ENCODE measurements at regions not wholly inside any gene's neighbourhood (a gene's known extent, or its start where the extent isn't known, plus 50 kb on each side); places are given as distances from the start of the nearest gene placed in this dataset.
"Not testable (repeated sequence)": the region's sequence is repeated elsewhere in the genome, so short reads cannot be mapped to it uniquely, and the experiment has no call there.

DNA sequence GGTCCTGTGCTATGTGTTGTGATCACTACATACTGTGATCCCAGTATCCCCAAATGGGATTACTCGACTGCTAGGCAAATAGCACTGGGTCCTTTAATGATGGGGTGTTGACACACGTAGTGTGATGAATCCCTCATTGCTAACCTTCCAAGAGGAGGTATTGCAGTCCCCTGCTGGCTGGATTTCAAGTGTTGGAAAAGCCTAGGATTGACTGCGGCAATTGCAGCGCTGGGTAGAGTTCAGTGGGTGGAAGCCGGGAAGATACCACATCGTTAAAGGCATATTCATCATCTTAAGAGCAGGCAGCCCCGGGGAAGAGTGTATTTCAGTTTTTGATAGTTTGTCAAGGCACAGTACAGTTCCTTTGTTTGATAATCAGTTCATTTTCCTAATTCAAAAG is 159.9 kb downstream of the TRIML1 start:
- DNase-seq (ENCODE audit: low spot score in 2 of 2), result no peak
- in situ Hi-C loops (cut with MboI; ENCODE audit: low sequenced_read_pairs), result no loop called here
- no peaks in the 10 kb centered on the region for H3K27me3 ChIP-seq (ENCODE audit: low read depth)
- no peaks in the 10 kb centered on the region; the same call in 1 of the 2 replicates for H3K9me3 ChIP-seq
- no peaks in the 10 kb centered on the region for H3K36me3 ChIP-seq (replicated peaks)
- H3K4me1 ChIP-seq, result no peaks in the 10 kb centered on the region
- no peak overlapping the region for H3K4me3 ChIP-seq

DNA sequence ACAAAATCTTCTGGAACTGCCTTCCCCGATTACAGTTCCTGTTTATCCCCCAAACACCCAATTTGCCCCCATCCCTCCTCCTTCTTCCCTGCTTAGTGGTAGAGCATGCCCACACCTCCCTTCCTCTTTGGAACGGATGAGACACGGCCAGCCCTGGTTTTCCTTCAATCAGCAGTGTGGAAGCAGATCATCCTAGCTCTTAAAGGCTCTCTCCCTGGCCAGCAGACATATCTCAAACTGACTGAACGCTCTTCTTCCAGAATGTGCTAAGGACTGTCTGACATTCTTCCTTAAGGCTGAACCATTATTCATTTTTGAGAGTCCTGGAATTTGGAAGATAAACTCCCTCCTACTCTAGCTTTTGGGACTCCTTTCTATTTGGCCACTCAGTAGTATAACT is 161.1 kb downstream of the TRIML1 start:
- no peaks in the 10 kb centered on the region; the same call in 1 of the 2 replicates for H3K9me3 ChIP-seq
- no peak for DNase-seq (ENCODE audit: low spot score in 2 of 2)
- no peaks in the 10 kb centered on the region for H3K36me3 ChIP-seq (replicated peaks)
- in situ Hi-C loops (cut with MboI; ENCODE audit: low sequenced_read_pairs), result no loop called here
- H3K4me3 ChIP-seq, result no peak overlapping the region
- H3K4me1 ChIP-seq, result no peaks in the 10 kb centered on the region
- no peaks in the 10 kb centered on the region for H3K27me3 ChIP-seq (ENCODE audit: low read depth)

DNA sequence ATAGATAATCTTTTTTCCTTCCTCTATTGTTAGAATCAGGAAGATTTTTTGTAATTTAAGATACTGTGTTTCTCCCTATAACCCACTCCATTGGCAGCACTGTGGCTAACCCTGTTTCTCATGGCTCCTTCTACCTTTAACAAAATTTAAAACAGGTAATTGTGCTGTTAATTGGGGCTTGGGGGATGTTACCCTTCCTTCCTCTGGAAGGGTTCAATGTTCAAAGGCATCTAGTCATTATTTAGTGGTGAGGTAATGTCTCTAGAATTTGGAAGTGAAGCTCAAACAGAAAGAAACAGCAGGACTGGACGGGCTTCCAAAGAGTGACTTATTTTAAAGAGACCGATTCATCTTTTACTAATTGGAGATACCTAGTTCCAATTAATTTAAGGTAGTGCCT is 166.4 kb downstream of the TRIML1 start:
- in situ Hi-C loops (cut with MboI; ENCODE audit: low sequenced_read_pairs), result no loop called here
- Histone ChIP-seq H3K4me3 (no peak overlapping the region), H3K36me3 (replicated peaks) (no peaks in the 10 kb centered on the region), H3K4me1 (no peaks in the 10 kb centered on the region), H3K27me3 (ENCODE audit: low read depth) (no peaks in the 10 kb centered on the region), H3K9me3 (no peaks in the 10 kb centered on the region; the same call in 1 of the 2 replicates)
- no peak for DNase-seq (ENCODE audit: low spot score in 2 of 2)

DNA sequence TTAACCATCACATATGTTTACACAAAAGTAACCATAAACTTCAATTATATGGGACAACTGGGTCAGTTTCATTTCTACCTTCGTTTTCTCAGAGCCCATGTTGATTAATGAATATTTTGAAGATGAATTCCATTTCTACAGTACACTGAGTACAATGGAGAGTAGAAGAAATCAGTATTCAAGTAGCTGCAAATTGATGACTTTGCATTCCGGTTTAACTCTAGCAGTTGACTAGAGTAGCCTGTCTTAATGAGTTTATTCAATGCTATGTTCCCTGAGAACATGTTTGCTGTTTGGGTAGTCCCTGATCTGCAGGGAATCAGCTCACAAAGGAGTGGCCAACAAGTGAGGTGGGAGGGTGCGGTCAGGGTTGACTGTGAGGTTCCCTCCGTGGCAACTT is 168.3 kb downstream of the TRIML1 start:
- Histone ChIP-seq H3K27me3 (ENCODE audit: low read depth) (no peaks in the 10 kb centered on the region), H3K36me3 (replicated peaks) (no peaks in the 10 kb centered on the region), H3K4me1 (no peaks in the 10 kb centered on the region), H3K9me3 (no peaks in the 10 kb centered on the region), H3K4me3 (no peak overlapping the region)
- in situ Hi-C loops (cut with MboI; ENCODE audit: low sequenced_read_pairs), result no loop called here
- DNase-seq (ENCODE audit: low spot score in 2 of 2), result no peak

DNA sequence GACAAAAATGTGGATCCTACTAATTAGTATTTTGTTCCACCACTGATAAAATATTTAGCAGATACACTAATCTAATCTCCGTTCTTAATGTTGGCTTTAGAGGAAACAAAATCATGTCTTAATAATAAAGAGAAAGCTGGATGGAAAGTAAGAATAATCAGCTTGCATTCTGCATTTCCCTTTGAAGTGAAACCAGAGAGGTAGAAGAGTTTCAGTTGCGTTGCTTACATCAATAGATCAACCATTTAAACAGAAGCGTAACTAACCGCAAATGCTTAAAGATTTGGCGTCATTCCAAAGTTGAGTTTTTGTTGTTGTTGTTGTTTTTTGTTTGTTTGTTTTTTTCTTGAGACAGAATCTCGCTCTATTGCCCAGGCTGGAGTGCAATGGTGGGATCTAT is 168.9 kb downstream of the TRIML1 start:
- Histone ChIP-seq H3K4me1 (no peaks in the 10 kb centered on the region), H3K27me3 (ENCODE audit: low read depth) (no peaks in the 10 kb centered on the region), H3K9me3 (no peaks in the 10 kb centered on the region), H3K4me3 (no peak overlapping the region), H3K36me3 (replicated peaks) (no peaks in the 10 kb centered on the region)
- in situ Hi-C loops (cut with MboI; ENCODE audit: low sequenced_read_pairs), result no loop called here
- DNase-seq (ENCODE audit: low spot score in 2 of 2), result no peak

DNA sequence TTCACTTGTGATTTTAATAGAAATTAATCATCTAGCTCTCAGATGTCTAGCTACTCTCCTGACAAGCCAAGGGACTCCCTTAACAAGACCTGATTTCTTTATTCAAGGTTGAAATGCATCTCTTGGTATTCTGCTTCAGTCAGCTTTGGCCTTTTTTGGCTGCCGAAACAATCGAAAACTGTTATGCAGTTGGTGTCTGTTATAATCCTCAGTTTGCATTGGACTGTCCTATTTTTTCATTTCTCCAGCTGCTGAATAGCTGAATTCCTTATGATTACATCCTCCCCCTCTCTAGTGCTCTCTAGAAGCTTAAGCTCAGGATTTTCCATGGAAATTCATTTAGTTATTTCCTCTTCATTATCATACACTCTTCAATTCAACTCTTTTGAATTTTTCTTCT is 177.2 kb downstream of the TRIML1 start:
- H3K4me1 ChIP-seq, result no peaks in the 10 kb centered on the region

DNA sequence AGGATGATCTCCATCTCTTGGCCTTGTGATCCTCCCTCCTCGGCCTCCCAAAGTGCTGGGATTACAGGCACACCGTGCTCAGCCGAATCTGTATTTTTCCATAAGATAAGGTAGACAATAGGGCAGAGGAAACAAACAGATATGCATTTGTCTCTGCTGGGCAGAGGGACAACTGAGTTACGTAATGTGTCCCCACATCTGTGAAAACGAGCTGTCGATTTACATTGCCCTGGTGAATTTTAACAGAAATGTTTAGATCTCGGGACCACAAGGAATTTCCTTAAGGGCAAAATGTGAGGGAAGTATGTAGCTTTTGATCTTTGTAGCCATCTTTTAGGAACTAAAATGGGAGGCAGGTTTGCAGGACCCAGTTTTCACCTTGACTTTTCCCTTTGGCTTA is 189.7 kb downstream of the TRIML1 start:
- Histone ChIP-seq H3K4me3 (no peak overlapping the region), H3K36me3 (replicated peaks) (no peaks in the 10 kb centered on the region), H3K4me1 (no peaks in the 10 kb centered on the region), H3K27me3 (ENCODE audit: low read depth) (no peaks in the 10 kb centered on the region), H3K9me3 (no peaks in the 10 kb centered on the region)
- no peak for DNase-seq (ENCODE audit: low spot score in 2 of 2)
- in situ Hi-C loops (cut with MboI; ENCODE audit: low sequenced_read_pairs), result no loop called here

More for the DNA sequence above, 177.2 kb downstream of the TRIML1 start:
- Histone ChIP-seq H3K36me3 (replicated peaks) (no peaks in the 10 kb centered on the region), H3K9me3 (no peaks in the 10 kb centered on the region), H3K4me3 (no peak overlapping the region), H3K27me3 (ENCODE audit: low read depth) (no peaks in the 10 kb centered on the region)
- in situ Hi-C loops (cut with MboI; ENCODE audit: low sequenced_read_pairs), result no loop called here
- DNase-seq (ENCODE audit: low spot score in 2 of 2), result no peak

DNA sequence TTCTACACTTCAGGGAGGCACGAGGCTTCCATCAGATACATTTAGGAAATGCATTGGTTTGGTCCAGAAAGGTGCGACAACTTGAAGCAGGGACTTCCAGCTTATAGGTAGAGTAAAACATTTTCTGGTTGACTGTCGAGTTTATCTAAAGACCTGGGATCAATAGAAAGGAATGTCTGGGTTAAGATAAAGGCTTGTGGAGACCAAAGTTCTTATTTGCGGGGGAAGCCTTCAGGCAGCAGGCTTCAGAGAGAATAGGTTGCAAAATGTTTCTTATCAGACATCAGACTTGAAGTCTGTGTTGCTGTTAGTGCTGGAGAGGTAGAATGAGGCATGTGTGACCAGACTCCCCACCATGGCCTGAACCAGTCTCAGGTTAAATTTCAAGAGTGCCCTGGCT is 190.3 kb downstream of the TRIML1 start:
- Histone ChIP-seq H3K27me3 (ENCODE audit: low read depth) (no peaks in the 10 kb centered on the region), H3K9me3 (no peaks in the 10 kb centered on the region), H3K4me3 (no peak overlapping the region), H3K36me3 (replicated peaks) (no peaks in the 10 kb centered on the region), H3K4me1 (no peaks in the 10 kb centered on the region)
- in situ Hi-C loops (cut with MboI; ENCODE audit: low sequenced_read_pairs), result no loop called here
- no peak for DNase-seq (ENCODE audit: low spot score in 2 of 2)

DNA sequence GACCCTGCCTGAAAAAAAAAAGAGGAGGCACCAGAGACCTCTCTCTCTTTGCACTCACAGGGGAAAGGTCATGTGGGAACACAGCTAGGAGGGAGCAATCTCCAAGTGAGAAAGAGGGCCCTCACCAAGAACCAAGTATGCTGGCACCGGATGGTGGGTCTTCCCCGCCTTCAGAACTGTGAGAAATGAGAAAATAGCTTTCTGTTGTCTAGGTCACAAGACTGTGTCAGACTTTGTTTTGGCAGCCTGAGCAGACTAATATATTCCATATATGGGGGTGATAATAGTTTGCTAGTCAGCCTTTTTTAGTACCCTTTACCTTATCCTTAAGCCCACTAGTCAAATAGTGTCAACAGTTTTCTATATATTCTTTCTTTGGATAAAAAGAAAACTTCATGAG is 193.0 kb downstream of the TRIML1 start:
- H3K9me3 ChIP-seq, result no peaks in the 10 kb centered on the region
- H3K4me1 ChIP-seq, result no peaks in the 10 kb centered on the region
- no peak for DNase-seq (ENCODE audit: low spot score in 2 of 2)
- in situ Hi-C loops (cut with MboI; ENCODE audit: low sequenced_read_pairs), result no loop called here
- H3K36me3 ChIP-seq (replicated peaks), result no peaks in the 10 kb centered on the region
- no peaks in the 10 kb centered on the region for H3K27me3 ChIP-seq (ENCODE audit: low read depth)
- H3K4me3 ChIP-seq, result no peak overlapping the region

DNA sequence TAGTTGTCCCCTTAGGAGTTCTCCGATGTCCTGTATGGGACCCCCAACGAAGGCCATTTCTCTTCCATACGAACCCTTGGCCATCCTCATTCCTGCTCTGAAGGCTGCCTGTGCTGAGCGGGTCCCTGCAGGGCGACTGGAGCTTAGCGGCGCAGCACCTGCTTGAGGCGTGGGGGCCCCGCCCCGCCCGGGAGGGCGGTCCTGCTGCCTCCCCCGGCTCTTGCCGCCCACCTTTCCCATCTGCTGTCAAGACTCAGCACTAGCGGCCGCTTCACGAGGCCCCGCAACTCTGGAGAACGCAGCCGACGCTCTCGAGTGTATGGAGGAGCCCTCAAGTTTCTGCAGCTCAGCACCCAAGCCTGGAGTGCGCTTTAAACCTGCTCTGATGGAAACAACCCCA is 197.7 kb downstream of the TRIML1 start:
- Histone ChIP-seq H3K9me3 (no peaks in the 10 kb centered on the region), H3K4me3 (no peak overlapping the region), H3K36me3 (replicated peaks) (no peaks in the 10 kb centered on the region), H3K27me3 (ENCODE audit: low read depth) (no peaks in the 10 kb centered on the region), H3K4me1 (peaks cover 3% of the 10 kb centered on the region)
- in situ Hi-C loops (cut with MboI; ENCODE audit: low sequenced_read_pairs), result no loop called here
- no peak for DNase-seq (ENCODE audit: low spot score in 2 of 2)

DNA sequence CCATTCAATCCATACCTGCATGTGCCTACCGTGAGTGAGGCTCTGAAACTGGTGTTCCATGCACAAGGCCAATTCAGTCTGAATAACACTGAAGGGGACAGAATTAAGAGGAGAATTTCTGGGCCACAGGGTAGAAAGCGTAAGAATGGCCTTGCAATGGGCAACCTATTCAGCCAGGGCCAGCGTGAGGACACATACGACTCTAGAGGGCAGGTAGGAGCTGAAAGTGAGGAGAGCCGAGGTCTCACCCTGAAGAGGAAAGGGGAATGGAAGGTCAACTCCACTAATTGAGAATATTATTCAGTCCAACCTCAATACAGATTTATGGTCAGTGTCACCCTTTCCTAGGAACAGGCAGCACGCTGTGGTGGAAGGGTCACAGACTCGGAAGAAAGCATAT is 202.2 kb downstream of the TRIML1 start:
- in situ Hi-C loops (cut with MboI; ENCODE audit: low sequenced_read_pairs), result no loop called here
- no peak overlapping the region for H3K4me3 ChIP-seq
- H3K4me1 ChIP-seq, result peaks cover 8% of the 10 kb centered on the region
- no peaks in the 10 kb centered on the region for H3K9me3 ChIP-seq
- H3K27me3 ChIP-seq (ENCODE audit: low read depth), result no peaks in the 10 kb centered on the region
- H3K36me3 ChIP-seq (replicated peaks), result no peaks in the 10 kb centered on the region
- DNase-seq (ENCODE audit: low spot score in 2 of 2), result no peak

DNA sequence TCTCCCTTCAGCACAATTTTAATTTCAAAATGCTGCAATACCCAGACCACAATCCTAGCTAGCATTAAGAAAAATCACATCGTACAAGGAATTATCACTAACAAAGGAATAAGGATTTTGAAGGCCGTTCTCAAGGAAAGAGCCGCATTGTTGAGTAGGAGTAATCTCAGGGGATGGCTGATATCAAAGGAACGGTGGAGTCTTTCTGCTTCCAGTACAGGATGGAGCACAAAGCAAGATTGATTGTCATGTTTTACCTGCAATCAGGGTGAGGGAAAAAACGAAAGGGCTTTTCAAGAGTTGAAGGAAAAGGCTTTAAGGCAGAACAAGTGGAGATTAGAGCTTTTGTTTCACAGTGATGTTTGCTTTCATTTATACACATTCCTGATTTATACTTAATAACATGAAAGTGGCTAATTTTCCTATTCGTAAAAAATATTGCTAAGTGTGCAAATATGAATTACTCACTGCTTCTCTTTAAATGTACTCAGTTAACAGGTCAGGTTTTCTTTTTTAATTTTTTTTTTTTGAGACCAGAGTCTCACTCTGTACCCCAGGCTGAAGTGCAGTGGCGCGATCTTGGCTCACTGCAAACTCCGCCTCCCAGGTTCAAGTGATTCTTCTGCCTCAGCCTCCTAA is 207.0 kb downstream of the TRIML1 start:
- Histone ChIP-seq H3K4me1 (peaks cover 5% of the 10 kb centered on the region; the same call in 1 of the 2 replicates), H3K27me3 (ENCODE audit: low read depth) (no peaks in the 10 kb centered on the region), H3K4me3 (no peak overlapping the region), H3K36me3 (replicated peaks) (no peaks in the 10 kb centered on the region), H3K9me3 (no peaks in the 10 kb centered on the region)
- DNase-seq (ENCODE audit: low spot score in 2 of 2), result peak in 1 of 2 experiments; percentile 27
- in situ Hi-C loops (cut with MboI; ENCODE audit: low sequenced_read_pairs), result no loop called here

DNA sequence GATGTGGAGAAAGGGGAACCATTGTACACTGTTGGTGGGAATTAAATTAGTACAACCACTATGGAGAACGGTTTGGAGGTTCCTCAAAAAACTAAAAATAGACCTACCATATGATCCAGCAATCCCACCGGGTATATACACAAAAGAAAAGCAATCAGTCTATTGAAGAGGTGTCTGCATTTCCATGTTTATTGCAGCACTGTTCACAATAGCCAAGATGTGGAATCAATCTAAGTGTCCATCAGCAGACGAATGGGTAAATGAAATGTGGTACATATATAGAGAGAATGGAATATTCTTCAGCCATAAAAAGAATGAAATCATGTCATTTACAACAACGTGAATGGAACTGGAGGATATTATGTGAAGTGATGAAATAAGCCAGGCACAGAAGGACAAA is 208.1 kb downstream of the TRIML1 start:
- H3K9me3 ChIP-seq, result no peaks in the 10 kb centered on the region
- H3K27me3 ChIP-seq (ENCODE audit: low read depth), result no peaks in the 10 kb centered on the region
- no peaks in the 10 kb centered on the region for H3K36me3 ChIP-seq (replicated peaks)
- H3K4me3 ChIP-seq, result no peak overlapping the region
- no peak for DNase-seq (ENCODE audit: low spot score in 2 of 2)
- in situ Hi-C loops (cut with MboI; ENCODE audit: low sequenced_read_pairs), result no loop called here
- peaks cover 5% of the 10 kb centered on the region; the same call in 1 of the 2 replicates for H3K4me1 ChIP-seq

DNA sequence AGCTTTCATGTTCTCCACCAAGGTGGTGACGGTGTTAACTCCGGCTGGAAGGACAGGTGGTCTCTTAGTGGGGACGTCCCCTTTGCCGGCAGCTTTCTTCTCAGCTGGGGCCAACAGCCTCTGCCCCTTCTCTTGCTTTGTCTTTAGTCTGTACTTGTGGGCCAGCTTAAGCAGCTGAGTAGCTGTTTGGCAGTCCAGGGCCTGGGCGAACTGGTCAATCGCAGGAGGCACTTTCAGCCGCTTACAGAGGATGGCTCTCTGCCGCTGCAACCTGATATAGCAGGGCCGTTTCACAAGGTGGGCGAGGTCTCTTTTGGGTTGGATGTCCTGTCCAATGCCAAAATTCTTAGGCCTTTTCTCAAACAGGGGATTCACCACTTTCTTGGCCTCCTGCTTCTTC is 210.3 kb downstream of the TRIML1 start:
- in situ Hi-C loops (cut with MboI; ENCODE audit: low sequenced_read_pairs); H3K4me3 ChIP-seq; DNase-seq (ENCODE audit: low spot score in 2 of 2): not testable (repeated sequence)

DNA sequence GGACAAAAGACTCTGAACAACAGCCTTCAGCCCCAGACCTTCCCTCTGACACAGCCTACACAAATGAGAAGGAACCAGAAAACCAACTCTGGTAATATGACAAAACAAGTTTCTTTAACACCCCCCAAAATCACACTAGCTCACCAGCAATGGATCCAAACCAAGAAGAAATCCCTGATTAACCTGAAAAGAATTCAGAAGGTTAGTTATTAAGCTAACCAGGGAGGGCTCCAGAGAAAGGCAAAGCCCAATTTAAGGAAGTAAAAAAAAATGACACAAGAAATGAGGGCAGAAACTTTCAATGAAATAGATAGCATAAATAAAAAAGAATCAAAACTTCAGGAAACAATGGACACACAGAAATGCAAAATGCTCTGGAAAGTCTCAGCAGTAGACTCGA is 224.0 kb downstream of the TRIML1 start:
- DNase-seq (ENCODE audit: low spot score in 2 of 2), result no peak

More for the DNA sequence above, 210.3 kb downstream of the TRIML1 start:
- H3K27me3 ChIP-seq (ENCODE audit: low read depth); H3K9me3 ChIP-seq; H3K36me3 ChIP-seq (replicated peaks); H3K4me1 ChIP-seq: not testable (repeated sequence)

More for the DNA sequence above, 224.0 kb downstream of the TRIML1 start:
- no peaks in the 10 kb centered on the region for H3K9me3 ChIP-seq
- H3K36me3 ChIP-seq (replicated peaks), result no peaks in the 10 kb centered on the region
- in situ Hi-C loops (cut with MboI; ENCODE audit: low sequenced_read_pairs), result no loop called here
- no peaks in the 10 kb centered on the region for H3K27me3 ChIP-seq (ENCODE audit: low read depth)
- H3K4me3 ChIP-seq, result no peak overlapping the region
- peaks cover 4% of the 10 kb centered on the region; the same call in 1 of the 2 replicates for H3K4me1 ChIP-seq
